Neuronal stem cell (in vitro differentiated cells): ENCODE measurements at regions not wholly inside any gene's neighbourhood (a gene's known extent, or its start where the extent isn't known, plus 50 kb on each side); places are given as distances from the start of the nearest gene placed in this dataset.
A peak's percentile ranks its signal among the peaks of the same experiment; 100 is the strongest.

Experiments
- DNase-seq: peaks from one replicate; pipeline ENCODE4 v3.0.0-alpha.2; 2013; ENCODE audit warnings: low spot score
- H2AFZ ChIP-seq: one replicate; pipeline ENCODE4 v1.6.1; 2013; ENCODE audit warnings: mild to moderate bottlenecking, low read length, inconsistent platforms
- H2AK5ac ChIP-seq: 2 replicates; pipeline ENCODE4 v1.6.1; 2013; ENCODE audit warnings: low read depth, mild to moderate bottlenecking, inconsistent platforms, low read length, moderate library complexity, mixed read lengths
- H2BK120ac ChIP-seq: 2 replicates; pipeline ENCODE4 v1.6.1; 2013; ENCODE audit warnings: low read depth, mild to moderate bottlenecking, inconsistent platforms, low read length, moderate library complexity, mixed read lengths
- H2BK12ac ChIP-seq: one replicate; pipeline ENCODE4 v1.6.1; 2013; ENCODE audit warnings: low read length, inconsistent platforms
- H2BK15ac ChIP-seq: 2 replicates; pipeline ENCODE4 v1.6.1; 2013; ENCODE audit warnings: mild to moderate bottlenecking, low read length, inconsistent platforms, mixed read lengths
- H2BK5ac ChIP-seq: one replicate; pipeline ENCODE4 v1.6.1; 2013; ENCODE audit warnings: inconsistent platforms, mild to moderate bottlenecking, low read length, moderate library complexity
- H3K14ac ChIP-seq: one replicate; pipeline ENCODE4 v1.6.1; 2013; ENCODE audit warnings: low read length, inconsistent platforms
- H3K18ac ChIP-seq: 2 replicates; pipeline ENCODE4 v1.6.1; 2013; ENCODE audit warnings: low read length, inconsistent platforms
- H3K23ac ChIP-seq: 2 replicates; pipeline ENCODE4 v1.6.1; 2013; ENCODE audit warnings: low read depth, mild to moderate bottlenecking, mixed read lengths, low read length, inconsistent platforms; ENCODE audit not compliant: poor library complexity
- H3K27ac ChIP-seq: replicated peaks from 3 replicates; pipeline ENCODE4 v1.5.1; 2013; ENCODE audit warnings: low read length, inconsistent platforms
- H3K27me3 ChIP-seq, 3 experiments: 2 replicates each; pipeline ENCODE4 v1.6.1; 2013; ENCODE audit warnings: low read length in 3 of 3, mild to moderate bottlenecking in 2 of 3, inconsistent platforms in 1 of 3, low read depth in 1 of 3, mixed read lengths in 1 of 3, moderate library complexity in 1 of 3; ENCODE audit not compliant: control insufficient read depth in 3 of 3, insufficient read depth in 3 of 3
- H3K36me3 ChIP-seq, 2 donors: replicated peaks in 1 of 2; 2 replicates each; pipeline ENCODE4 v1.6.1; 2013; ENCODE audit warnings: low read length in 2 of 2; ENCODE audit not compliant: control insufficient read depth in 2 of 2, insufficient read depth in 2 of 2
- H3K4ac ChIP-seq: 2 replicates; pipeline ENCODE4 v1.6.1; 2013; ENCODE audit warnings: inconsistent platforms, mild to moderate bottlenecking, low read length, moderate library complexity
- H3K4me1 ChIP-seq, 2 donors: 1 replicate in 1 of 2; 2 replicates in 1 of 2; pipeline ENCODE4 v1.6.1; 2013; ENCODE audit warnings: low read length in 2 of 2, low read depth in 1 of 2; ENCODE audit not compliant: control insufficient read depth in 2 of 2, insufficient read depth in 1 of 2
- H3K4me2 ChIP-seq: one replicate; pipeline ENCODE4 v1.6.1; 2013; ENCODE audit warnings: mild to moderate bottlenecking, low read length, inconsistent platforms; ENCODE audit not compliant: insufficient read depth, poor library complexity, severe bottlenecking
- H3K4me3 ChIP-seq, 2 donors: 2 replicates each; pipeline ENCODE4 v1.5.1; 2013; ENCODE audit warnings: low read length in 2 of 2, mild to moderate bottlenecking in 2 of 2, inconsistent platforms in 1 of 2, moderate library complexity in 1 of 2
- H3K79me1 ChIP-seq: one replicate; pipeline ENCODE4 v1.6.1; 2013; ENCODE audit warnings: low read depth, mild to moderate bottlenecking, inconsistent platforms, low read length, moderate library complexity
- H3K9ac ChIP-seq: one replicate; pipeline ENCODE4 v1.6.1; 2013; ENCODE audit warnings: mild to moderate bottlenecking, low read depth, low read length, inconsistent platforms; ENCODE audit not compliant: poor library complexity
- H3K9me3 ChIP-seq, 2 donors: replicated peaks in 1 of 2; 2 replicates each; pipeline versions ENCODE3 to v1.6.1; 2013; ENCODE audit warnings: low read length in 2 of 2, mild to moderate bottlenecking in 2 of 2, inconsistent platforms in 1 of 2, low read depth in 1 of 2, mixed read lengths in 1 of 2, moderate library complexity in 1 of 2; ENCODE audit not compliant: control insufficient read depth in 2 of 2, insufficient read depth in 1 of 2
- H4K8ac ChIP-seq: one replicate; pipeline ENCODE4 v1.6.1; 2013; ENCODE audit warnings: low read depth, mild to moderate bottlenecking, inconsistent platforms, low read length, moderate library complexity
- H4K91ac ChIP-seq: one replicate; pipeline ENCODE4 v1.6.1; 2013; ENCODE audit warnings: low read length, low read depth, mild to moderate bottlenecking, inconsistent platforms; ENCODE audit not compliant: poor library complexity
- WGBS, 2 donors: extraction: QIAGEN DNeasy Blood & Tissue Kit; methylation state at CpG; one replicate each; pipeline ENCODE4 v1.1.7; 2013; ENCODE audit warnings: missing lambda C conversion rate in 2 of 2, mixed read lengths in 1 of 2; ENCODE audit not compliant: insufficient read length in 2 of 2, insufficient replicate concordance in 1 of 2; ENCODE audit errors: extremely low coverage in 2 of 2; 5-methylcytosine and 5-hydroxymethylcytosine counted together

- Histone ChIP-seq H3K79me1 (no peaks in the 10 kb centered on the region), H3K9me3 (peaks cover 0 to 2% of the 10 kb centered on the region in 2 donors), H3K4me2 (no peak overlapping the region), H3K18ac (no peak overlapping the region), H4K8ac (no peak overlapping the region), H3K4ac (no peak overlapping the region), H2BK15ac (no peak overlapping the region), H3K27ac (no peak overlapping the region), H2AK5ac (no peak overlapping the region), H3K4me1 (peaks cover 0 to 8% of the 10 kb centered on the region in 2 donors), H2AFZ (no peak overlapping the region), H4K91ac (no peak overlapping the region), H3K4me3 (no peak overlapping the region), H2BK12ac (no peak overlapping the region), H3K14ac (no peak overlapping the region), H3K27me3 (no peaks in the 10 kb centered on the region), H3K23ac (no peak overlapping the region), H3K36me3 (no peaks in the 10 kb centered on the region), H2BK120ac (no peak overlapping the region), H2BK5ac (no peak overlapping the region), H3K9ac (no peak overlapping the region)
- no CpG with 5 or more reads among the region's 2 CpGs for WGBS, 2 donors
- DNase-seq: no peak
Measured at GRCh38 chr12:98308141-98308540, 207.2 kb upstream of the TMPO start.

GRCh38 chr12:98317939-98318899, 197.2 kb upstream of the TMPO start:
- Histone ChIP-seq H2AFZ (no peak overlapping the region), H3K9ac (no peak overlapping the region), H2BK12ac (no peak overlapping the region), H3K27me3 (no peaks in the 10 kb centered on the region), H3K36me3 (no peaks in the 10 kb centered on the region), H3K4me3 (no peak overlapping the region), H2BK15ac (no peak overlapping the region), H3K4ac (no peak overlapping the region), H2AK5ac (no peak overlapping the region), H2BK5ac (no peak overlapping the region), H3K27ac (no peak overlapping the region), H4K91ac (no peak overlapping the region), H3K23ac (no peak overlapping the region), H3K18ac (no peak overlapping the region), H4K8ac (no peak overlapping the region), H2BK120ac (no peak overlapping the region), H3K14ac (no peak overlapping the region), H3K4me1 (no peaks in the 10 kb centered on the region), H3K79me1 (no peaks in the 10 kb centered on the region), H3K9me3 (no peaks in the 10 kb centered on the region), H3K4me2 (no peak overlapping the region)
- no peak for DNase-seq
- WGBS, 2 donors: no CpG with 5 or more reads among the region's 6 CpGs

- Histone ChIP-seq H2AK5ac (no peak overlapping the region), H2BK120ac (no peak overlapping the region), H2BK12ac (no peak overlapping the region), H3K36me3 (no peaks in the 10 kb centered on the region), H3K4me1 (no peaks in the 10 kb centered on the region), H3K27ac (no peak overlapping the region), H2BK15ac (no peak overlapping the region), H2AFZ (no peak overlapping the region), H3K4me3 (no peak overlapping the region), H4K8ac (no peak overlapping the region), H4K91ac (no peak overlapping the region), H3K4me2 (no peak overlapping the region), H3K9ac (no peak overlapping the region), H3K4ac (no peak overlapping the region), H2BK5ac (no peak overlapping the region), H3K18ac (no peak overlapping the region), H3K23ac (no peak overlapping the region), H3K14ac (no peak overlapping the region), H3K79me1 (no peaks in the 10 kb centered on the region), H3K9me3 (no peaks in the 10 kb centered on the region), H3K27me3 (no peaks in the 10 kb centered on the region)
- no peak for DNase-seq
- no CpG with 5 or more reads among the region's 1 CpG for WGBS, 2 donors
Measured at GRCh38 chr12:98319716-98320425, 195.5 kb upstream of the TMPO start.

GRCh38 chr12:98325003-98325402, 190.4 kb upstream of the TMPO start:
- Histone ChIP-seq H2BK120ac (no peak overlapping the region), H3K9me3 (peaks cover 0 to 3% of the 10 kb centered on the region in 2 donors), H3K27ac (no peak overlapping the region), H3K14ac (no peak overlapping the region), H2AK5ac (peak overlapping the region; percentile 84), H2BK5ac (peak overlapping the region; percentile 26), H2AFZ (no peak overlapping the region), H3K27me3 (no peaks in the 10 kb centered on the region), H3K18ac (peak overlapping the region; percentile 66), H3K4me2 (no peak overlapping the region), H3K4me3 (peak overlapping the region in 1 of 2 donors; percentile 66), H3K23ac (peak overlapping the region; percentile 39), H3K4me1 (no peaks in the 10 kb centered on the region), H3K79me1 (no peaks in the 10 kb centered on the region), H4K91ac (peak overlapping the region; percentile 39), H4K8ac (no peak overlapping the region), H3K4ac (peak overlapping the region; percentile 55), H2BK12ac (no peak overlapping the region), H2BK15ac (peak overlapping the region; percentile 27), H3K36me3 (no peaks in the 10 kb centered on the region), H3K9ac (peak overlapping the region; percentile 47)
- DNase-seq: no peak
